Left renal cortex interstitium (tissue), 4 donors: ENCODE measurements at regions not wholly inside any gene's neighbourhood (a gene's known extent, or its start where the extent isn't known, plus 50 kb on each side); places are given as distances from the start of the nearest gene placed in this dataset.
"Not testable (repeated sequence)": the region's sequence is repeated elsewhere in the genome, so short reads cannot be mapped to it uniquely, and the experiment has no call there.

Experiments used
- DNase-seq, 4 donors: peaks; one replicate each; pipeline ENCODE4 v3.0.0-alpha.2; 2013; ENCODE audit warnings: low read depth in 4 of 4, low spot score in 2 of 4, missing footprints in 1 of 4

- no peak for DNase-seq
Measured at GRCh38 chr10:42984761-42985325, 92.0 kb upstream of the RET start.

GRCh38 chr10:42985436-42986316 lies 91.2 kb upstream of the RET start:
- DNase-seq: no peak

- no peak for DNase-seq
Measured at GRCh38 chr10:42986633-42987032, 90.2 kb upstream of the RET start.

- no peak for DNase-seq
Measured at GRCh38 chr10:42987121-42987541, 89.7 kb upstream of the RET start.

DNA sequence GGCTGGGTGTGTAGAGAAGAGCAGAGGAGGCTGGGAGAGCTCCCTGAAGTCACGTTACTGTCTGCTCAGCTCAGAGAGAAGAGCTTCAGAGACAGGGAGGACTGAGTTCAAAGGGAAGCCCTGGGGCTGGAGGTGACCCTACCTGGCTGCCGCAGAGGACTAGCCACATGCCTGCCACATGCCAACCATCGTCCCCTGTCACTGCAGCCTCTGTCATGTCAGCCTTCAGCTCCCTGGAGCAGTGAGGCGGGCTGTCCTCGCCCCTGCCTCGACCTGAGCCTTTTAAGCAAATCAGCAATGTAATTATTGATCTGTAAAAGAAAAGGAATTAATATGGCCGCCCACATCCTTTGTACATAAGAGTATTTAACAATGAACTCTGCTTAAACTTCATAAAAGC lies 89.3 kb upstream of the RET start:
- DNase-seq: no peak

- no peak for DNase-seq
Measured at GRCh38 chr10:42988069-42988468, 88.8 kb upstream of the RET start.

DNA sequence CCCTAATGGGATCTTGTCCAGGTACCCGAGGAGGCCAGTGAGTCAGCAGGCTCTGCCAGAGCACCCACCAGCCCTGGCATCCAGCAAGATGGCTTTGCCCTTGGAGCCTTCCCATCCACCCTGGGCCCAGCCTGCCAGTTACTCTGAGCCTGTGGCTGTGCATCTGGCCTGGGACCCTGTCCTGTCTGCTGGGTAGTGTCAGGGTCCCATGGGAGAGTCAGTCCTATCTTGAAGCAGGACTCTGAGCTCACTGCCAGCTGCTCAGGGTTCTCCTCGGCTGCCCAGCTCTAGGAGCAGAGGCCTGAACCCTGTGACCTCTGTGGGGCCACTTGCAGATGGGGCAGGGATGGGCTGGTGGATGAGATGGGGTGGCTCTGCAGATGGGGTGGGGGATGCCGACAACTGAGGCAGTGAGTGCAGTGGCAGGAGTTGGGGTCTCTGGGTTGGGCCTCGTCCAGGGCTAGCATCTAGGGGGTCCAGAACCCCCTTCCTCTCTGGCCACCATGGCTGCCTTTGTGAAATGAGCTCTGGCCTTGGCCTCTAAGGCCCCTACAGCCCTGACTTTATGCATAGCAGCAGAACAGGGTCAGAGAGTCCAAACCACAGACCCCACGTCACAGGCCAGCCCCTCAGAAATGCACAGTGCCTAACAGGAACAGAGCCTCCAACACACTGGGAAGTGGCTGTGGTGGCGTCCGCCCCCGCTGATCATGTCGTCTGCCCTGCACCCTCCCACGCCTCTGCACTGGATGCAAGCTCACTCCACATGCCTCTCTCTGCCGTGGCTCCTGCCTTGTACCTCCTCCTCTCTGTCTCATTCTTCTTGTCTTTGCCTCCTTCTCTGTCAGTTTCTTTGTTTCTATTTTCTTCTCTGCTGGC lies 88.1 kb upstream of the RET start:
- peak in 1 of 4 donors; percentile 9 for DNase-seq

GRCh38 chr10:42989481-42989921 lies 87.4 kb upstream of the RET start:
- no peak for DNase-seq

DNA sequence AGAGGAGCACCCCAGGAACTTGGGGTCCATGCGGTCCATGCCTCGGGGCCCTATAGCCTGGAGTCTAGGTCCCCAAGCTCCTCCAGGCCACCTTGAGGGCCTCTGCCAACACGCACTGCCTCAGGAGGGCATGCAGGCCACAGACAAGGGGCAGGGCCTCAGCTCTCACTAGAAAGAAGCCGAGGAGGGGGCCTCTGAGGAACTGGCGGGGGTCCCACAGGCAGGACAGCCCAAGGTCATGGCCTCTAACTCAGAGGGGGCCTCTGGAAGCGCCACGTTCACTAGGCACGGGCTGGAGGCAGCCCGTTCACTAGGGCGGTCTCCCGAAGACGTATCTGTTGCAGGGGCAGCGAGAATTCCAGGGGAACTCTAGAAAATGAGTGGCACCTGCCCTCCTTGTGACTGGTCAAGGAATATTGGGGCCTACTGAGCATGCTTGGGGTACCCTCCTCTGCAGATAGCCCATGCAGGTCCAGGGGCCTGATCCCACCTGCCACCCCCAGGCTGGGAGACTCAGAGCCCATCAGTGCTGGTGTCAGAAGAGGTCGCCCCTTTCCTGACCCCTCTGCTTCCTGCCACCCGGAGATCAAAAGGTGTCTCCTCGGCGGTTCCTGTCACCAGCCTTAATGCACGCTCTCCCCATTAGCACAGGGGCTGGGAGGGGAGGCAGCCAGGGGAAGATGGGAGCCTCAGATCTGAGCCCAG lies 86.7 kb upstream of the RET start:
- no peak for DNase-seq

- DNase-seq: no peak
Measured at GRCh38 chr10:42990721-42991441, 86.0 kb upstream of the RET start.

DNA sequence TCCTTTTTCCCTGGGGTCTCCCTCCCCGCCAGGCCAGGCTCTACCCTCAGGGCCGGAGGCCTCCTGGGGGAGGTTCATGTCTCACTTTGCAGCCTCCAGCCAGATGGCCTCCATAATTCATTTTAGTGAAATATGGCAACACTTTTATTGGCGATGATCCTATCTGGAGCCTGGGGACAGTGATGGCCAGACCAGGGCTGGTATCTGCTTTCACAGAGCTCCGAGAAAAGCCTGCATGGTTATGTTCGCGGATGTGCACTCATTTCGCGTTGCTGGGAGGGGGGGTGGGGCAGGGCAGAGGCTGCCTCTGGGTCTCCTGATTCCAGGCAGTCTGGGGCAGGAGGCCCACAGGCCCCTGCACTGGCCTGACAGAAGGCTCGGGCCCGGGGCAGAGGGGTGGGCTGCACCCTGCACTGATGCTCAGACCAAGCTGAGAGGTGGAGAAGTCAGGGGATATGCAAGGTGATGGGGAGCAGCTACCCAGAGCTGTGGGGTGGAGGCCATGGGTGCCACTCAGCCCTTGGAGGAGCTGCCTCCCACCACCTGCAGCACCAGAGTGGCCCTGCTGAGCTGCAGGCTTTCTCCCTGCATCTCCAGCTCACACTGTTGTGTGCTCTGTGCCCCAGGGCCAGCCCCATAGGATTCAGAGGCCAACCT lies 85.3 kb upstream of the RET start:
- DNase-seq: no peak

GRCh38 chr10:42992156-42992956 lies 84.5 kb upstream of the RET start:
- no peak for DNase-seq

- DNase-seq: no peak
Measured at GRCh38 chr10:42992957-42993390, 83.9 kb upstream of the RET start.

DNA sequence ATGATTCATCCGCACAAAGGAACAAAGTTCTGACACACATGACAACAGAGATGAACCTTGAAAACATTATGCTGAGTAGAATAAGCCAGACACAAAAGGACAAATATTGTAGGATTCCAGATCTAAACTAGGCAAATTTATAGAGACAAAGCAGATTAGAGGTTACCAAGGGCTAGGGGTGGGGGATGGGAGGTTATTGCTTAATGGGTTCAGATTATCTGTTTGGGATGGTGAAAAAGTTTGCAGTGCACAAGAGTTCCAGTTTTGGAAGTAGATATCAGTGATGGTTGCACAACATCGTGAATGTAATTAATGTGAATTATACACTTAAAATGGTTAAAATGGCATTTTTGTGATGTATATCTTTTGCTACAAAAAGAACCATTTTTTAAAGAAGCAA lies 82.0 kb upstream of the RET start:
- DNase-seq: not testable (repeated sequence)

- DNase-seq: no peak
Measured at GRCh38 chr10:42995537-42995936, 81.3 kb upstream of the RET start.

GRCh38 chr10:42996588-42996987 lies 80.3 kb upstream of the RET start:
- DNase-seq: no peak

GRCh38 chr10:42997151-42997848 lies 79.6 kb upstream of the RET start:
- DNase-seq: no peak

- no peak for DNase-seq
Measured at GRCh38 chr10:42997849-42998165, 79.1 kb upstream of the RET start.
